ENCODE measurements at regions not wholly inside any gene's neighbourhood (a gene's known extent, or its start where the extent isn't known, plus 50 kb on each side); places are given as distances from the start of the nearest gene placed in this dataset.

- TF ChIP-seq EZH2 (IDR thresholded peaks at IDR 0.05; ENCODE audit: borderline replicate concordance, low read depth, low read length, poor library complexity, severe bottlenecking), result no peak
- TF ChIP-seq CTCF (conservative IDR thresholded peaks at IDR 0.05; ENCODE audit: low read depth, low read length), result no peak
Measured at GRCh38 chrX:99415470-99415869, 994.6 kb downstream of the PCDH19 start.

Measured in A673 (cell line).